Activated CD4-positive, alpha-beta T cell treated with anti-CD3 and anti-CD28 coated beads, Interleukin-2, amount 50 U/mL, for 1 hour (primary cell): ENCODE measurements at regions not wholly inside any gene's neighbourhood (a gene's known extent, or its start where the extent isn't known, plus 50 kb on each side); places are given as distances from the start of the nearest gene placed in this dataset.

Experiments
- DNase-seq: peaks from one replicate; pipeline ENCODE4 v3.0.0-alpha.2; 2020

GRCh38 chr1:232225336-232226131 is 404.4 kb downstream of the SIPA1L2 start:
- DNase-seq = no peak

GRCh38 chr1:232223887-232224286 is 406.0 kb downstream of the SIPA1L2 start:
- DNase-seq = no peak

- no peak for DNase-seq
These were observed 406.7 kb downstream of the SIPA1L2 start for GRCh38 chr1:232223183-232223708.

- no peak for DNase-seq
These were observed 407.3 kb downstream of the SIPA1L2 start for GRCh38 chr1:232222614-232223013.

GRCh38 chr1:232221802-232222499 is 408.0 kb downstream of the SIPA1L2 start:
- DNase-seq = no peak

GRCh38 chr1:232218955-232219865 is 410.7 kb downstream of the SIPA1L2 start:
- no peak for DNase-seq

GRCh38 chr1:232213928-232214327 is 416.0 kb downstream of the SIPA1L2 start:
- DNase-seq = no peak

- DNase-seq = no peak
These were observed 417.7 kb downstream of the SIPA1L2 start for GRCh38 chr1:232212253-232212652.

- DNase-seq = no peak
These were observed 418.8 kb downstream of the SIPA1L2 start for GRCh38 chr1:232211149-232211548.

- DNase-seq = no peak
These were observed 420.6 kb downstream of the SIPA1L2 start for GRCh38 chr1:232209357-232209756.

GRCh38 chr1:232207073-232207866 is 422.7 kb downstream of the SIPA1L2 start:
- no peak for DNase-seq

GRCh38 chr1:232204269-232204668 is 425.7 kb downstream of the SIPA1L2 start:
- DNase-seq = no peak

GRCh38 chr1:232201024-232201423 is 428.9 kb downstream of the SIPA1L2 start:
- DNase-seq = no peak

- no peak for DNase-seq
These were observed 433.9 kb downstream of the SIPA1L2 start for GRCh38 chr1:232196042-232196441.

GRCh38 chr1:232194424-232194823 is 435.5 kb downstream of the SIPA1L2 start:
- no peak for DNase-seq

- no peak for DNase-seq
These were observed 436.5 kb downstream of the SIPA1L2 start for GRCh38 chr1:232193451-232193783.

GRCh38 chr1:232192781-232193450 is 437.0 kb downstream of the SIPA1L2 start:
- no peak for DNase-seq

GRCh38 chr1:232191560-232191959 is 438.4 kb downstream of the SIPA1L2 start:
- no peak for DNase-seq

GRCh38 chr1:232188318-232188717 is 441.6 kb downstream of the SIPA1L2 start:
- DNase-seq = no peak

GRCh38 chr1:232186931-232187330 is 443.0 kb downstream of the SIPA1L2 start:
- DNase-seq = no peak
